H9 (cell line): ENCODE measurements at regions not wholly inside any gene's neighbourhood (a gene's known extent, or its start where the extent isn't known, plus 50 kb on each side); places are given as distances from the start of the nearest gene placed in this dataset.

Source experiments
- DNase-seq: peaks from one replicate; pipeline ENCODE4 v3.0.0-alpha.2; 2017
- H2AFZ ChIP-seq: one replicate; pipeline ENCODE4 v1.6.1; 2013; ENCODE audit warnings: mild to moderate bottlenecking, low read length, control low read depth, moderate library complexity
- H2AK5ac ChIP-seq: 2 replicates; pipeline ENCODE4 v1.6.1; 2013; ENCODE audit warnings: low read length, control low read depth, mixed read lengths; ENCODE audit not compliant: insufficient read length
- H2BK120ac ChIP-seq: one replicate; pipeline ENCODE4 v1.6.1; 2013; ENCODE audit warnings: low read depth, mild to moderate bottlenecking, low read length, control low read depth, inconsistent platforms; ENCODE audit not compliant: poor library complexity, severe bottlenecking
- H2BK12ac ChIP-seq: 2 replicates; pipeline ENCODE4 v1.6.1; 2013; ENCODE audit warnings: low read length, control low read depth, mixed read lengths, low read depth; ENCODE audit not compliant: insufficient read length
- H2BK15ac ChIP-seq: 2 replicates; pipeline ENCODE4 v1.6.1; 2013; ENCODE audit warnings: low read depth, low read length, control low read depth
- H2BK20ac ChIP-seq: one replicate; pipeline ENCODE4 v1.6.1; 2013; ENCODE audit warnings: low read depth, mild to moderate bottlenecking, low read length, control low read depth, inconsistent platforms; ENCODE audit not compliant: poor library complexity, severe bottlenecking
- H2BK5ac ChIP-seq: 2 replicates; pipeline ENCODE4 v1.6.1; 2013; ENCODE audit warnings: low read length, control low read depth, mixed read lengths; ENCODE audit not compliant: insufficient read length
- H3K14ac ChIP-seq: 2 replicates; pipeline ENCODE4 v1.6.1; 2013; ENCODE audit warnings: low read length, control low read depth; ENCODE audit not compliant: insufficient read depth
- H3K18ac ChIP-seq: 2 replicates; pipeline ENCODE4 v1.6.1; 2013; ENCODE audit warnings: low read depth, mild to moderate bottlenecking, mixed read lengths, low read length, control low read depth; ENCODE audit not compliant: insufficient read length
- H3K23ac ChIP-seq: 2 replicates; pipeline ENCODE4 v1.6.1; 2013; ENCODE audit warnings: low read length, control low read depth, mixed read lengths, low read depth; ENCODE audit not compliant: insufficient read length
- H3K23me2 ChIP-seq: 2 replicates; pipeline ENCODE4 v1.6.1; 2013; ENCODE audit warnings: low read depth, mild to moderate bottlenecking, mixed read lengths, low read length, control low read depth; ENCODE audit not compliant: insufficient read length, poor library complexity, severe bottlenecking
- H3K27ac ChIP-seq: 2 replicates; pipeline ENCODE4 v1.5.1; 2013; ENCODE audit warnings: low read length, control low read depth, mixed read lengths, low read depth; ENCODE audit not compliant: insufficient read length
- H3K27me3 ChIP-seq: 2 replicates; pipeline ENCODE4 v1.6.1; 2013; ENCODE audit warnings: low read length, control low read depth, inconsistent platforms; ENCODE audit not compliant: insufficient read depth
- H3K4ac ChIP-seq: 2 replicates; pipeline ENCODE4 v1.6.1; 2013; ENCODE audit warnings: low read depth, mild to moderate bottlenecking, control low read depth, inconsistent platforms, low read length, moderate library complexity
- H3K4me1 ChIP-seq: 2 replicates; pipeline ENCODE4 v1.6.1; 2013; ENCODE audit warnings: low read length, control low read depth, inconsistent platforms; ENCODE audit not compliant: insufficient read depth
- H3K4me2 ChIP-seq: 2 replicates; pipeline ENCODE4 v1.6.1; 2013; ENCODE audit warnings: low read length, control low read depth, mixed read lengths; ENCODE audit not compliant: insufficient read length, insufficient read depth
- H3K56ac ChIP-seq: 2 replicates; pipeline ENCODE4 v1.6.1; 2013; ENCODE audit warnings: low read depth, mild to moderate bottlenecking, mixed read lengths, low read length, control low read depth; ENCODE audit not compliant: insufficient read length
- H3K79me1 ChIP-seq: 2 replicates; pipeline ENCODE4 v1.6.1; 2013; ENCODE audit warnings: low read depth, mild to moderate bottlenecking, moderate library complexity, low read length, control low read depth, inconsistent platforms; ENCODE audit not compliant: insufficient read depth, poor library complexity, severe bottlenecking
- H3K79me2 ChIP-seq: 2 replicates; pipeline ENCODE4 v1.6.1; 2013; ENCODE audit warnings: low read length, control low read depth, inconsistent platforms; ENCODE audit not compliant: insufficient read depth
- H3K9ac ChIP-seq: 2 replicates; pipeline ENCODE4 v1.6.1; 2013; ENCODE audit warnings: low read length, control low read depth, mixed read lengths; ENCODE audit not compliant: insufficient read length; ENCODE audit errors: extremely low read depth
- H3K9me3 ChIP-seq: one replicate; pipeline ENCODE4 v1.6.1; 2013; ENCODE audit warnings: low read depth, low read length, inconsistent platforms; ENCODE audit not compliant: control insufficient read depth
- H3T11ph ChIP-seq: one replicate; pipeline ENCODE4 v1.6.1; 2013; ENCODE audit warnings: mild to moderate bottlenecking, low read length, control low read depth, inconsistent platforms
- H4K20me1 ChIP-seq: one replicate; pipeline ENCODE4 v1.6.1; 2013; ENCODE audit not compliant: control insufficient read depth, insufficient read length, insufficient read depth
- H4K5ac ChIP-seq: 2 replicates; pipeline ENCODE4 v1.6.1; 2013; ENCODE audit warnings: low read depth, mild to moderate bottlenecking, mixed read lengths, low read length, control low read depth; ENCODE audit not compliant: insufficient read length
- H4K8ac ChIP-seq: replicated peaks from 2 replicates; pipeline ENCODE4 v1.6.1; 2013; ENCODE audit warnings: low read length, control low read depth, mixed read lengths, low read depth; ENCODE audit not compliant: insufficient read length
- H4K91ac ChIP-seq: 2 replicates; pipeline ENCODE4 v1.6.1; 2013; ENCODE audit warnings: low read depth, mild to moderate bottlenecking, moderate library complexity, mixed read lengths, low read length, control low read depth; ENCODE audit not compliant: insufficient read length
- H3K27ac Mint-ChIP-seq, 3 experiments: 2 replicates in 2 of 3; 3 replicates in 1 of 3; pipeline ENCODE4 v1.8.0; 2020 to 2021; ENCODE audit warnings: mixed read lengths in 3 of 3, mild to moderate bottlenecking in 1 of 3, moderate library complexity in 1 of 3
- H3K27me3 Mint-ChIP-seq: 2 replicates; pipeline ENCODE4 v1.8.0; 2021; ENCODE audit warnings: low read depth, mild to moderate bottlenecking, moderate library complexity, mixed read lengths
- H3K36me3 Mint-ChIP-seq, 3 experiments: 2 replicates in 2 of 3; 3 replicates in 1 of 3; pipeline ENCODE4 v1.8.0; 2020 to 2021; ENCODE audit warnings: low read depth in 3 of 3, mixed read lengths in 3 of 3; ENCODE audit not compliant: insufficient read depth in 1 of 3
- H3K4me1 Mint-ChIP-seq, 2 experiments: 2 replicates each; pipeline ENCODE4 v1.8.0; 2020; ENCODE audit warnings: mixed read lengths in 2 of 2
- H3K4me3 Mint-ChIP-seq, 2 experiments: 2 replicates in 1 of 2; 3 replicates in 1 of 2; pipeline ENCODE4 v1.8.0; 2020 to 2021; ENCODE audit warnings: mild to moderate bottlenecking in 2 of 2, mixed read lengths in 2 of 2, moderate library complexity in 1 of 2
- H3K9me3 Mint-ChIP-seq, 2 experiments: 2 replicates in 1 of 2; 3 replicates in 1 of 2; pipeline ENCODE4 v1.8.0; 2020; ENCODE audit warnings: mild to moderate bottlenecking in 2 of 2, mixed read lengths in 2 of 2, moderate library complexity in 1 of 2
- WGBS: extraction: QIAGEN DNeasy Blood & Tissue Kit; methylation state at CpG from one replicate; pipeline ENCODE4 v1.1.7; 2013; ENCODE audit warnings: missing lambda C conversion rate, low lambda C conversion rate, mixed read lengths; ENCODE audit not compliant: insufficient read length; ENCODE audit errors: extremely low coverage; 5-methylcytosine and 5-hydroxymethylcytosine counted together
- TF ChIP-seq, protein P1 (sequence below): fragments of 200-600 bp; sonication (generic); conservative IDR thresholded peaks from 3 replicates; pipeline ENCODE4 v1.8.0; 2021; ENCODE audit warnings: antibody characterized with exemption, mild to moderate bottlenecking

DNA sequence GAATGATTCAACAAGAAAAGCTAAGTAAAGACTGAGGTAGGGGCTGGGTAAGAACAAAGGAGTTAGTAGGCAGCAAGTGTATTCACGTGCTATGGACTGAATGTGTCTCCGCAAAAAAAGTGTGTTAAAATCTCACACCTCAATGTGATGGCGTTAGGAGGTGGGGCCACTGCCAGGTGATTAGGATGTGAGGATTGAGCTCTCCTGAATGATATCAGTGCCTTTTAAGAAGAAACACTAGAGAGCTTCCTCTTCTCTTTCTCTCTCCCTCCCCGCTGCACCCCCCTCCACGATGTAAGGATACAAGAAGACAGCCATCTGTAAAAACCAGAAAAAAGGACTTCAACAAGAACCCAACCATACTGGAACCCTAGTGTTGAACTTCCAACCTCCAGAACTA is 396.1 kb upstream of the PLXNA2 start:
- no peaks in the 10 kb centered on the region for H4K20me1 ChIP-seq
- Mint-ChIP-seq H3K9me3 (no peaks in the 10 kb centered on the region; a peak in 1 of 5 replicates), H3K4me3 (no peak overlapping the region), H3K4me1 (peaks cover 11 to 15% of the 10 kb centered on the region in 2 experiments), H3K27ac (no peak overlapping the region), H3K27me3 (no peaks in the 10 kb centered on the region), H3K36me3 (no peaks in the 10 kb centered on the region)
- no peaks in the 10 kb centered on the region for H3K9me3 ChIP-seq
- no peak overlapping the region for H3T11ph ChIP-seq
- H3K4ac ChIP-seq: no peak overlapping the region
- no peak overlapping the region for H3K27ac ChIP-seq
- no peak overlapping the region for H2BK12ac ChIP-seq
- H3K23ac ChIP-seq: no peak overlapping the region
- H2BK20ac ChIP-seq: no peak overlapping the region
- H4K5ac ChIP-seq: no peak overlapping the region
- H2AFZ ChIP-seq: no peak overlapping the region
- no peak overlapping the region for H2AK5ac ChIP-seq
- H3K4me2 ChIP-seq: no peak overlapping the region
- H2BK15ac ChIP-seq: no peak overlapping the region
- no peak overlapping the region for H2BK5ac ChIP-seq
- no peak overlapping the region for H4K91ac ChIP-seq
- no peak for DNase-seq
- no CpG with 5 or more reads among the region's 5 CpGs for WGBS
- no peaks in the 10 kb centered on the region for H3K79me2 ChIP-seq
- TF ChIP-seq, protein P1, sequence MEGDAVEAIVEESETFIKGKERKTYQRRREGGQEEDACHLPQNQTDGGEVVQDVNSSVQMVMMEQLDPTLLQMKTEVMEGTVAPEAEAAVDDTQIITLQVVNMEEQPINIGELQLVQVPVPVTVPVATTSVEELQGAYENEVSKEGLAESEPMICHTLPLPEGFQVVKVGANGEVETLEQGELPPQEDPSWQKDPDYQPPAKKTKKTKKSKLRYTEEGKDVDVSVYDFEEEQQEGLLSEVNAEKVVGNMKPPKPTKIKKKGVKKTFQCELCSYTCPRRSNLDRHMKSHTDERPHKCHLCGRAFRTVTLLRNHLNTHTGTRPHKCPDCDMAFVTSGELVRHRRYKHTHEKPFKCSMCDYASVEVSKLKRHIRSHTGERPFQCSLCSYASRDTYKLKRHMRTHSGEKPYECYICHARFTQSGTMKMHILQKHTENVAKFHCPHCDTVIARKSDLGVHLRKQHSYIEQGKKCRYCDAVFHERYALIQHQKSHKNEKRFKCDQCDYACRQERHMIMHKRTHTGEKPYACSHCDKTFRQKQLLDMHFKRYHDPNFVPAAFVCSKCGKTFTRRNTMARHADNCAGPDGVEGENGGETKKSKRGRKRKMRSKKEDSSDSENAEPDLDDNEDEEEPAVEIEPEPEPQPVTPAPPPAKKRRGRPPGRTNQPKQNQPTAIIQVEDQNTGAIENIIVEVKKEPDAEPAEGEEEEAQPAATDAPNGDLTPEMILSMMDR: no peak
- H3K18ac ChIP-seq: no peak overlapping the region
- no peak overlapping the region for H4K8ac ChIP-seq
- H3K9ac ChIP-seq: no peak overlapping the region
- H2BK120ac ChIP-seq: no peak overlapping the region
- H3K4me1 ChIP-seq: no peaks in the 10 kb centered on the region
- no peak overlapping the region for H3K14ac ChIP-seq
- H3K23me2 ChIP-seq: no peaks in the 10 kb centered on the region
- H3K27me3 ChIP-seq: no peaks in the 10 kb centered on the region
- H3K56ac ChIP-seq: no peak overlapping the region
- H3K79me1 ChIP-seq: no peaks in the 10 kb centered on the region
